ENCODE measurements at regions not wholly inside any gene's neighbourhood (a gene's known extent, or its start where the extent isn't known, plus 50 kb on each side); places are given as distances from the start of the nearest gene placed in this dataset.

DNA sequence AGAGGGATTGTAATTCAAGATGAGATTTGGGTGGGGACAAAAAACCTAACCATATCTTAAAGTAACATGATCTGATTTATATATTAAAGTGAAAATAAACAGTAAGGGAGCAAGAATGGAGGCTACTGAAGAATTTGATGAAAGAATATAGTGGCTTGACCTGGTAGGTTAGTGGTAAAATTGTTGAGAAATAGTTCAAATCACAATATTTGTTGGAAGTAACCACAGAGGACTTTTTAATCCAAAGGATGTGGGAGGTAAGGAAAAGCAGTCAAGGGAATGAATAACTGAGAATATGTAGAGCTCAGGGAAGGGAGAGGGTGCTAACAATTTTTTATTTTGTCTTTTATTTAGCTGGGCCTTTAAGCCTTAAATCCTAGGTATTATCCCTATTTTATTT lies 139.8 kb upstream of the HS3ST1 start:
- DNase-seq (ENCODE audit: low spot score) = no peak
- H3K27me3 ChIP-seq (ENCODE audit: control insufficient read depth in 4 of 4, insufficient read depth in 4 of 4, low read length in 3 of 4) = no peaks in the 10 kb centered on the region
- H3K9ac ChIP-seq (ENCODE audit: low read depth in 1 of 2, low read length in 2 of 2) = no peak overlapping the region
- no peak overlapping the region for H3K4me3 ChIP-seq (ENCODE audit: low read depth in 1 of 3, low read length in 3 of 3)
- no peak for TF ChIP-seq FOXA1 (IDR thresholded peaks at IDR 0.05)
- no peak for TF ChIP-seq JUND (IDR thresholded peaks at IDR 0.05)
- TF ChIP-seq GABPA (IDR thresholded peaks at IDR 0.05 in 1 of 2, conservative IDR thresholded peaks at IDR 0.05 in 1 of 2) = no peak
- TF ChIP-seq TAF1 (conservative IDR thresholded peaks at IDR 0.05) = no peak
- TF ChIP-seq EGR1 (IDR thresholded peaks at IDR 0.05; ENCODE audit: low read depth in 2 of 2) = no peak
- TF ChIP-seq, protein P1, sequence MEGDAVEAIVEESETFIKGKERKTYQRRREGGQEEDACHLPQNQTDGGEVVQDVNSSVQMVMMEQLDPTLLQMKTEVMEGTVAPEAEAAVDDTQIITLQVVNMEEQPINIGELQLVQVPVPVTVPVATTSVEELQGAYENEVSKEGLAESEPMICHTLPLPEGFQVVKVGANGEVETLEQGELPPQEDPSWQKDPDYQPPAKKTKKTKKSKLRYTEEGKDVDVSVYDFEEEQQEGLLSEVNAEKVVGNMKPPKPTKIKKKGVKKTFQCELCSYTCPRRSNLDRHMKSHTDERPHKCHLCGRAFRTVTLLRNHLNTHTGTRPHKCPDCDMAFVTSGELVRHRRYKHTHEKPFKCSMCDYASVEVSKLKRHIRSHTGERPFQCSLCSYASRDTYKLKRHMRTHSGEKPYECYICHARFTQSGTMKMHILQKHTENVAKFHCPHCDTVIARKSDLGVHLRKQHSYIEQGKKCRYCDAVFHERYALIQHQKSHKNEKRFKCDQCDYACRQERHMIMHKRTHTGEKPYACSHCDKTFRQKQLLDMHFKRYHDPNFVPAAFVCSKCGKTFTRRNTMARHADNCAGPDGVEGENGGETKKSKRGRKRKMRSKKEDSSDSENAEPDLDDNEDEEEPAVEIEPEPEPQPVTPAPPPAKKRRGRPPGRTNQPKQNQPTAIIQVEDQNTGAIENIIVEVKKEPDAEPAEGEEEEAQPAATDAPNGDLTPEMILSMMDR (IDR thresholded peaks at IDR 0.05; ENCODE audit: low read depth, low read length, missing input control) = no peak
- no peak for TF ChIP-seq HNF4A (conservative IDR thresholded peaks at IDR 0.05)
- TF ChIP-seq HNF4G (IDR thresholded peaks at IDR 0.05) = no peak
- TF ChIP-seq SP1 (IDR thresholded peaks at IDR 0.05) = no peak
- H3K36me3 ChIP-seq (ENCODE audit: control insufficient read depth in 4 of 4, insufficient read depth in 3 of 4, low read depth in 1 of 4, low read length in 3 of 4) = no peaks in the 10 kb centered on the region
- no peaks in the 10 kb centered on the region for H3K9me3 ChIP-seq (ENCODE audit: control insufficient read depth in 4 of 4, low read length in 3 of 4)
- no peak overlapping the region for H3K27ac ChIP-seq (ENCODE audit: low read depth in 1 of 2, low read length in 2 of 2)
- H3K4me1 ChIP-seq (ENCODE audit: control insufficient read depth in 4 of 4, insufficient read depth in 4 of 4, low read length in 3 of 4) = no peaks in the 10 kb centered on the region

DNA sequence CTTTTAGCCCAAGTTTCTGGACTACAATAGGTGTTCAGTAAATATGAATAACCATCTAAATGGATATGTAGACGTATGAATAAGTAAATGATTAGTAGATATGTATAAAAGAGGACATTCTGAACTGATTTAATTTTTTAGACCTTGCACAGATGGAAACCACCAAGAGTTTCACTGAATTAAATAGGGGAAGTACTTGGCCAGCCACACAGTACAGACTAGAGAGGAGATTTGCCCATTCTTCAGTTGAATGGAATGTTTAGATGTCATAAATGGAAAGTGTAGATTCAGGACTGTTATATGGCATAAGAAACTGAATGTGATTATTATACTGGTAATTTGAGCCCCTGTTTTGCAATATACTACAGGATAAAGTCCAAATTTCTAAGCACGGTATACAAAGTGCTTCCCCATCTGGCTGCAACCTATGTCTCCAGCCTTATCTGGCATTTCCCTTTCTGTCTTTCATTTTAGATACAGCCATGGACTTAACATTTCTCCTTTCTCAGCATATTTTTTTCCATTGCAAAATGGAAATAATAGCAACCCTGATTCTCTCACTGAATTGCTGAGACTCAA lies 137.8 kb upstream of the HS3ST1 start:
- no peaks in the 10 kb centered on the region for H3K4me1 ChIP-seq (ENCODE audit: control insufficient read depth in 4 of 4, insufficient read depth in 4 of 4, low read length in 3 of 4)
- H3K36me3 ChIP-seq (ENCODE audit: control insufficient read depth in 4 of 4, insufficient read depth in 3 of 4, low read depth in 1 of 4, low read length in 3 of 4) = no peaks in the 10 kb centered on the region
- 37% methylated on average over 2 of the region's 2 CpGs for WGBS
- TF ChIP-seq JUND (IDR thresholded peaks at IDR 0.05) = no peak
- no peak for TF ChIP-seq FOXA1 (IDR thresholded peaks at IDR 0.05)
- TF ChIP-seq RAD21 (IDR thresholded peaks at IDR 0.05) = no peak
- TF ChIP-seq HNF4G (IDR thresholded peaks at IDR 0.05) = no peak
- TF ChIP-seq TAF1 (conservative IDR thresholded peaks at IDR 0.05) = no peak
- TF ChIP-seq GABPA (IDR thresholded peaks at IDR 0.05 in 1 of 2, conservative IDR thresholded peaks at IDR 0.05 in 1 of 2) = no peak
- no peak for TF ChIP-seq NR2F2 (IDR thresholded peaks at IDR 0.05)
- TF ChIP-seq, protein P2, sequence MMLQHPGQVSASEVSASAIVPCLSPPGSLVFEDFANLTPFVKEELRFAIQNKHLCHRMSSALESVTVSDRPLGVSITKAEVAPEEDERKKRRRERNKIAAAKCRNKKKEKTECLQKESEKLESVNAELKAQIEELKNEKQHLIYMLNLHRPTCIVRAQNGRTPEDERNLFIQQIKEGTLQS (IDR thresholded peaks at IDR 0.05) = no peak
- TF ChIP-seq, protein P3, sequence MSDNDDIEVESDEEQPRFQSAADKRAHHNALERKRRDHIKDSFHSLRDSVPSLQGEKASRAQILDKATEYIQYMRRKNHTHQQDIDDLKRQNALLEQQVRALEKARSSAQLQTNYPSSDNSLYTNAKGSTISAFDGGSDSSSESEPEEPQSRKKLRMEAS (IDR thresholded peaks at IDR 0.05) = no peak
- TF ChIP-seq SP1 (IDR thresholded peaks at IDR 0.05) = no peak
- TF ChIP-seq RXRA (IDR thresholded peaks at IDR 0.05) = no peak
- TF ChIP-seq, protein P4, sequence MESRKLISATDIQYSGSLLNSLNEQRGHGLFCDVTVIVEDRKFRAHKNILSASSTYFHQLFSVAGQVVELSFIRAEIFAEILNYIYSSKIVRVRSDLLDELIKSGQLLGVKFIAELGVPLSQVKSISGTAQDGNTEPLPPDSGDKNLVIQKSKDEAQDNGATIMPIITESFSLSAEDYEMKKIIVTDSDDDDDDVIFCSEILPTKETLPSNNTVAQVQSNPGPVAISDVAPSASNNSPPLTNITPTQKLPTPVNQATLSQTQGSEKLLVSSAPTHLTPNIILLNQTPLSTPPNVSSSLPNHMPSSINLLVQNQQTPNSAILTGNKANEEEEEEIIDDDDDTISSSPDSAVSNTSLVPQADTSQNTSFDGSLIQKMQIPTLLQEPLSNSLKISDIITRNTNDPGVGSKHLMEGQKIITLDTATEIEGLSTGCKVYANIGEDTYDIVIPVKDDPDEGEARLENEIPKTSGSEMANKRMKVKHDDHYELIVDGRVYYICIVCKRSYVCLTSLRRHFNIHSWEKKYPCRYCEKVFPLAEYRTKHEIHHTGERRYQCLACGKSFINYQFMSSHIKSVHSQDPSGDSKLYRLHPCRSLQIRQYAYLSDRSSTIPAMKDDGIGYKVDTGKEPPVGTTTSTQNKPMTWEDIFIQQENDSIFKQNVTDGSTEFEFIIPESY (IDR thresholded peaks at IDR 0.05) = no peak
- no peak for TF ChIP-seq YY1 (IDR thresholded peaks at IDR 0.05)
- no peak for TF ChIP-seq HNF4A (conservative IDR thresholded peaks at IDR 0.05)
- TF ChIP-seq, protein P5, sequence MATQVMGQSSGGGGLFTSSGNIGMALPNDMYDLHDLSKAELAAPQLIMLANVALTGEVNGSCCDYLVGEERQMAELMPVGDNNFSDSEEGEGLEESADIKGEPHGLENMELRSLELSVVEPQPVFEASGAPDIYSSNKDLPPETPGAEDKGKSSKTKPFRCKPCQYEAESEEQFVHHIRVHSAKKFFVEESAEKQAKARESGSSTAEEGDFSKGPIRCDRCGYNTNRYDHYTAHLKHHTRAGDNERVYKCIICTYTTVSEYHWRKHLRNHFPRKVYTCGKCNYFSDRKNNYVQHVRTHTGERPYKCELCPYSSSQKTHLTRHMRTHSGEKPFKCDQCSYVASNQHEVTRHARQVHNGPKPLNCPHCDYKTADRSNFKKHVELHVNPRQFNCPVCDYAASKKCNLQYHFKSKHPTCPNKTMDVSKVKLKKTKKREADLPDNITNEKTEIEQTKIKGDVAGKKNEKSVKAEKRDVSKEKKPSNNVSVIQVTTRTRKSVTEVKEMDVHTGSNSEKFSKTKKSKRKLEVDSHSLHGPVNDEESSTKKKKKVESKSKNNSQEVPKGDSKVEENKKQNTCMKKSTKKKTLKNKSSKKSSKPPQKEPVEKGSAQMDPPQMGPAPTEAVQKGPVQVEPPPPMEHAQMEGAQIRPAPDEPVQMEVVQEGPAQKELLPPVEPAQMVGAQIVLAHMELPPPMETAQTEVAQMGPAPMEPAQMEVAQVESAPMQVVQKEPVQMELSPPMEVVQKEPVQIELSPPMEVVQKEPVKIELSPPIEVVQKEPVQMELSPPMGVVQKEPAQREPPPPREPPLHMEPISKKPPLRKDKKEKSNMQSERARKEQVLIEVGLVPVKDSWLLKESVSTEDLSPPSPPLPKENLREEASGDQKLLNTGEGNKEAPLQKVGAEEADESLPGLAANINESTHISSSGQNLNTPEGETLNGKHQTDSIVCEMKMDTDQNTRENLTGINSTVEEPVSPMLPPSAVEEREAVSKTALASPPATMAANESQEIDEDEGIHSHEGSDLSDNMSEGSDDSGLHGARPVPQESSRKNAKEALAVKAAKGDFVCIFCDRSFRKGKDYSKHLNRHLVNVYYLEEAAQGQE (IDR thresholded peaks at IDR 0.05) = no peak
- TF ChIP-seq EGR1 (IDR thresholded peaks at IDR 0.05; ENCODE audit: low read depth in 2 of 2) = no peak
- no peak for DNase-seq (ENCODE audit: low spot score)
- H3K27ac ChIP-seq (ENCODE audit: low read depth in 1 of 2, low read length in 2 of 2) = no peak overlapping the region
- no peak overlapping the region for H3K4me3 ChIP-seq (ENCODE audit: low read depth in 1 of 3, low read length in 3 of 3)
- H3K27me3 ChIP-seq (ENCODE audit: control insufficient read depth in 4 of 4, insufficient read depth in 4 of 4, low read length in 3 of 4) = no peaks in the 10 kb centered on the region
- H3K9me3 ChIP-seq (ENCODE audit: control insufficient read depth in 4 of 4, low read length in 3 of 4) = no peaks in the 10 kb centered on the region
- no peak overlapping the region for H3K9ac ChIP-seq (ENCODE audit: low read depth in 1 of 2, low read length in 2 of 2)
